ENCODE measurements at regions not wholly inside any gene's neighbourhood (a gene's known extent, or its start where the extent isn't known, plus 50 kb on each side); places are given as distances from the start of the nearest gene placed in this dataset.
"Not testable (repeated sequence)": the region's sequence is repeated elsewhere in the genome, so short reads cannot be mapped to it uniquely, and the experiment has no call there.

DNA sequence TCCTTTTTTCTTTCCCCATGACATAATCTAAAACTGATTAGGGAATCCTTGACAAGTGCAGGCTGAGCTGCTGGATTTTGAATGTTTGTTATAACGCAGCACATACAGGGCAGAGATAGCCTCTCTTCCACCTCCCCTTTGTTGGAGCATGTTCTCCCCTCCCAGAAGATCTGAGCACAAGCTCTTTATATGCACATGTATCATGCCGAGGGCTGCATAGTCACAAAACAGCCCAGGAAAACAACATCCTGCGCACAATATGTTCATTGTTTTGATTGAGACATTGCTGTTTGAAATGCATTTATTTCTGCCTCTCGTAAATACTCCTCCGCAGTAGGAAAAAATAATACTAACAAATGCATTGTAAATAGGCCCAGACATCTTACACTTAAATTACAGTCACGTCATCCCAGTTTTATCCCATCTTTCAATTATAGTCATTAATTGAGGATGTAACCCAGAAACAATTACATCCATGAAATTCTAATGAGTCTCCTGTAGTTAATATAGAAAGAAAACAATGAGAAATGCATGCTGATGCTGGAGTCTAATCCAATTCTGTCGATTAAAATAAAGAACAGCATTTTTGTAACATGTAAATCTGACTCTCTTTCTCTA is 401.8 kb downstream of the BTG1 start:
- intact Hi-C loops (cut with DNase I; ENCODE audit: low total_unique reads): no loop called here
- Histone ChIP-seq H3K9me3 (no peaks in the 10 kb centered on the region), H3K36me3 (no peaks in the 10 kb centered on the region), H3K27me3 (replicated peaks in 1 of 7) (no peaks in the 10 kb centered on the region), H3K4me3 (no peak overlapping the region), H3K4me1 (no peaks in the 10 kb centered on the region), H3K27ac (no peak overlapping the region)
- TF ChIP-seq POLR2A (IDR thresholded peaks at IDR 0.05) (no peak), POLR2AphosphoS5 (IDR thresholded peaks at IDR 0.05) (no peak)
- TF ChIP-seq, protein P1, sequence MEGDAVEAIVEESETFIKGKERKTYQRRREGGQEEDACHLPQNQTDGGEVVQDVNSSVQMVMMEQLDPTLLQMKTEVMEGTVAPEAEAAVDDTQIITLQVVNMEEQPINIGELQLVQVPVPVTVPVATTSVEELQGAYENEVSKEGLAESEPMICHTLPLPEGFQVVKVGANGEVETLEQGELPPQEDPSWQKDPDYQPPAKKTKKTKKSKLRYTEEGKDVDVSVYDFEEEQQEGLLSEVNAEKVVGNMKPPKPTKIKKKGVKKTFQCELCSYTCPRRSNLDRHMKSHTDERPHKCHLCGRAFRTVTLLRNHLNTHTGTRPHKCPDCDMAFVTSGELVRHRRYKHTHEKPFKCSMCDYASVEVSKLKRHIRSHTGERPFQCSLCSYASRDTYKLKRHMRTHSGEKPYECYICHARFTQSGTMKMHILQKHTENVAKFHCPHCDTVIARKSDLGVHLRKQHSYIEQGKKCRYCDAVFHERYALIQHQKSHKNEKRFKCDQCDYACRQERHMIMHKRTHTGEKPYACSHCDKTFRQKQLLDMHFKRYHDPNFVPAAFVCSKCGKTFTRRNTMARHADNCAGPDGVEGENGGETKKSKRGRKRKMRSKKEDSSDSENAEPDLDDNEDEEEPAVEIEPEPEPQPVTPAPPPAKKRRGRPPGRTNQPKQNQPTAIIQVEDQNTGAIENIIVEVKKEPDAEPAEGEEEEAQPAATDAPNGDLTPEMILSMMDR (IDR thresholded peaks at IDR 0.05 in 8 of 11, conservative IDR thresholded peaks at IDR 0.05 in 3 of 11): no peak
- WGBS, 5 donors: 81 to 88% (median 85%) methylated on average over 7 of the region's 7 CpGs
- DNase-seq: no peak

DNA sequence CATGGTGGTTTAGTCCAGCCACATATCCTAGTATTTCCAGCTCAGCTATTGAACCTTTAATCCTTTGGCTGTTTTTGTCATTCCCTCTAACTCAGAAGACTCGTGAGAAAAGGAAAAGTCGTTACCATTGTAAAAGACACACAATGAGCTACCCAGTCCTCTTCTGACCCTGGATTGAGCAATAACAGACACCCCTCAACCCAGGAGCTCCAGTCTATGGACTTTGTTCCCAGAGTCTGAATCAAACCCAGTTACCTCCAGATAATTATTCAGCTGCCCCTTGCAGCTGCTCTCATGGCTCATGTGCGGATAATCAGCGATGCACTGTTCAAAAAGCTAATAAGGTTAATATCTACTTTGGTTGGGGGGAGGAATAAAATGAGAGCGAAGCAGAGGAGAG is 402.4 kb downstream of the BTG1 start:
- Histone ChIP-seq H3K4me1 (no peaks in the 10 kb centered on the region), H3K9me3 (no peaks in the 10 kb centered on the region), H3K4me3 (no peak overlapping the region), H3K36me3 (no peaks in the 10 kb centered on the region), H3K27me3 (replicated peaks in 1 of 7) (no peaks in the 10 kb centered on the region), H3K27ac (no peak overlapping the region)
- intact Hi-C loops (cut with DNase I; ENCODE audit: low total_unique reads): no loop called here
- WGBS, 5 donors: 92 to 98% (median 94%) methylated on average over 5 of the region's 5 CpGs
- TF ChIP-seq POLR2A (IDR thresholded peaks at IDR 0.05) (no peak), POLR2AphosphoS5 (IDR thresholded peaks at IDR 0.05) (no peak)
- TF ChIP-seq, protein P1 (IDR thresholded peaks at IDR 0.05 in 8 of 11, conservative IDR thresholded peaks at IDR 0.05 in 3 of 11): no peak
- DNase-seq: no peak

DNA sequence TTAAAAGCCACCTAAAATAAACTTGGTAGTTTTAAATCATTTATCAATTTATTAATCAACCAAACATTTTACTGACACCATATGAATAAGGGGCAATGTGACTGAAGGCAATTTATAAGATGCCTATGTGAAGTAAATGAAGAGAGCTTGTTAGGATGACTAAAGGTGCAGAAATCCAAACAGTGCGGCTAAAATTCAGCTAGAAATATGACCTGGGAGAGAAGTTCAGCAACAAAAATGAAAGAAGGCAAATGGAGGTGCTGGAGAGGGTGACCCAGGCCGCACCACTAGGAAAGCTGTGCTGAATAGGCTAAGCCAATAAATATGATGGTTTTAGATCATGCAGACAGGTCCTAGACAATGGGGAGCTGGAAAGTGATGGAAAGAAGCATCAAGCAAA is 403.7 kb downstream of the BTG1 start:
- Histone ChIP-seq H3K27me3 (replicated peaks in 1 of 7) (no peaks in the 10 kb centered on the region), H3K36me3 (no peaks in the 10 kb centered on the region), H3K4me3 (no peak overlapping the region), H3K4me1 (no peaks in the 10 kb centered on the region), H3K27ac (no peak overlapping the region), H3K9me3 (no peaks in the 10 kb centered on the region)
- intact Hi-C loops (cut with DNase I; ENCODE audit: low total_unique reads): no loop called here
- DNase-seq: no peak
- no peak for TF ChIP-seq POLR2A (IDR thresholded peaks at IDR 0.05)
- TF ChIP-seq, protein P1 (IDR thresholded peaks at IDR 0.05 in 8 of 11, conservative IDR thresholded peaks at IDR 0.05 in 3 of 11): no peak
- no peak for TF ChIP-seq POLR2AphosphoS5 (IDR thresholded peaks at IDR 0.05)
- WGBS, 5 donors: 87 to 95% (median 88%) methylated on average over 2 of the region's 2 CpGs

DNA sequence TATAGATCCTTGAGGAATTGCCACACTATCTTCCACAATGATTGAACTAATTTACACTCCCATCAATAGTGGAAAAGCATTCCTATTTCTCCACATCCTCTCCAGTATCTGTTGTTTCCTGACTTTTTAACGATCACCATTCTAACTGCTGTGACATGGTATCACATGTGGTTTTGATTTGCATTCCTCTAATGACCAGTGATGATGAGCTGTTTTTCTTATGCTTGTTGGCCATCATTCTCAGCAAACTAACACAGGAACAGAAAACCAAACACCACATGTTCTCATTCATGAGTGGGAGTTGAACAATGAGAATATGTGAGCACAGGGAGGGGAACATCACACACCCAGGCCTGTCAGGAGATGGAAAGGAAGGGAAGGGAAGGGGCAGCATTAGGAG is 411.8 kb downstream of the BTG1 start:
- intact Hi-C loops (cut with DNase I; ENCODE audit: low total_unique reads); H3K9me3 ChIP-seq; H3K27ac ChIP-seq; H3K36me3 ChIP-seq; H3K4me1 ChIP-seq; H3K27me3 ChIP-seq (replicated peaks in 1 of 7); H3K4me3 ChIP-seq; DNase-seq: not testable (repeated sequence)
- WGBS, 5 donors: 82 to 90% (median 86%) methylated on average over 1 of the region's 1 CpG

DNA sequence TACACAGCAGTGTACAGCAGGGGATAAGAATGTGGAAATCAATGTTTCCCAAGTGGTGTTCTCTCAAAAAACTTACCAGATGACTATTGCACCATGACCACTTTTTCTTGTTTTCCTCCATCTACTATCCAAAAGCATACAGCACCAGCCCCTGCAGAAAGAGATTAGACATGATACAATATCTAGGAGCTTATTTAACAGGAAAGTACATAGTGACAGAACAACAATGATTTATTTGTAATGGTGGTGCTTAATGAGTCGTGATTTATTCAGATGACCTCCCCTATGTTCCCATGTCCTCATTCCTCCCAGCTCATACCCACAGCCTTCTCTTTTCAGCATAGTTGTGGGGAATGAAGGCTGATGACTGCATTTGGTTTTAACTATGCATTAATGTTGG is 413.6 kb downstream of the BTG1 start:
- WGBS, 5 donors: 48 to 74% (median 56%) methylated on average over 1 of the region's 1 CpG
- H3K9me3 ChIP-seq: peaks cover 0 to 7% (median 0%) of the 10 kb centered on the region in 8 donors
- no peaks in the 10 kb centered on the region for H3K36me3 ChIP-seq
- no peaks in the 10 kb centered on the region for H3K4me1 ChIP-seq
- no peaks in the 10 kb centered on the region for H3K27me3 ChIP-seq (replicated peaks in 1 of 7)
- intact Hi-C loops (cut with DNase I; ENCODE audit: low total_unique reads): no loop called here
- no peak overlapping the region for H3K27ac ChIP-seq
- TF ChIP-seq, protein P1 (IDR thresholded peaks at IDR 0.05 in 8 of 11, conservative IDR thresholded peaks at IDR 0.05 in 3 of 11): no peak
- TF ChIP-seq POLR2A (IDR thresholded peaks at IDR 0.05): no peak
- TF ChIP-seq POLR2AphosphoS5 (IDR thresholded peaks at IDR 0.05): no peak
- no peak overlapping the region for H3K4me3 ChIP-seq
- DNase-seq: no peak
